NCI-H2029 treated with DMSO at 0.1 percent for 48 hours (cell line): ENCODE measurements at regions not wholly inside any gene's neighbourhood (a gene's known extent, or its start where the extent isn't known, plus 50 kb on each side); places are given as distances from the start of the nearest gene placed in this dataset.
"Not testable (repeated sequence)": the region's sequence is repeated elsewhere in the genome, so short reads cannot be mapped to it uniquely, and the experiment has no call there.

ENCODE experiments used
- DNase-seq: peaks from one replicate; lab custom pipeline; 2025; lab: John Stamatoyannopoulos, UW

DNA sequence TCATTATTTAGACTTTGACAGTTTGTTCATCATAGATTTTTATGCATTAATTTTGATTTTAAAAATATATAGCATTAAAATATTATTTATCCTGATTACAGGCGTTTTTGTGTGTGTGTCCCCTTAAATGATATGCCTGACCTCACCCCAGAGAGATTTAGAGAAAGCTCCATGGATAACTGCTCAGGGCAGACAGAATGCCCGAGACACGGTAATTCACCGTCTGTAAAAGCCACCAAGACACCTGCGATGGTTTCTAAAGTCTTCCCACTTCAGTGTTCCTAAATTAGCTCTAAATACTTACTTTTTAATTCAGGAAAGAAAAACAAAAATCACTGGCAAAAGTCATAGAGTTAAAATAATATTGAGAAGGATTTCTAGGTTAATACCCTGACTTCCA is 350.6 kb upstream of the RUNX1 start:
- DNase-seq, result no peak

DNA sequence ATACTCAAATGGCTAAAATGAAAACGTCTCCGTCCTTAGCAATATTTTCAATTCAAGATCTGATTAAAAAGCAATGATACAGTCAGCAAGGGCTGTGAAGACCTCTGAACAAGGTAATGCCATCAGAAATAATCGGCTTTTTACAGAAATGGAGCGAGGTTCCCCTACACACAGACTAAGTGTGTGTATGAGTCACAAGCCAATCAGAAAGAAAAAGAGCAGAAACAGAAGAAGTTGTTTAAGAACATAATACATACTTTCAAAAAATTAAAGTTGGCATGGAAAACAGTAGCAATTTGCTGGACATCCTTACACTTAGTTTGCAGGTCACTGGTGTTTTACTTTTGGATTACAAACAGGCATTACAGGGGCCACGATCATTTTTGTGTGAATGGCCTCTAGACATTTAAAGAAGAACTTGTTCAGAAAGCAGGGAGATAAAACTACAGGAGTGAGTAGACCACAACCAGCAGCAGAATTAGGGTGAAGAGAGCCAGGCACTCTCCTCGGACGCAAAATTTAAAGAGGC is 350.0 kb upstream of the RUNX1 start:
- DNase-seq, result no peak

DNA sequence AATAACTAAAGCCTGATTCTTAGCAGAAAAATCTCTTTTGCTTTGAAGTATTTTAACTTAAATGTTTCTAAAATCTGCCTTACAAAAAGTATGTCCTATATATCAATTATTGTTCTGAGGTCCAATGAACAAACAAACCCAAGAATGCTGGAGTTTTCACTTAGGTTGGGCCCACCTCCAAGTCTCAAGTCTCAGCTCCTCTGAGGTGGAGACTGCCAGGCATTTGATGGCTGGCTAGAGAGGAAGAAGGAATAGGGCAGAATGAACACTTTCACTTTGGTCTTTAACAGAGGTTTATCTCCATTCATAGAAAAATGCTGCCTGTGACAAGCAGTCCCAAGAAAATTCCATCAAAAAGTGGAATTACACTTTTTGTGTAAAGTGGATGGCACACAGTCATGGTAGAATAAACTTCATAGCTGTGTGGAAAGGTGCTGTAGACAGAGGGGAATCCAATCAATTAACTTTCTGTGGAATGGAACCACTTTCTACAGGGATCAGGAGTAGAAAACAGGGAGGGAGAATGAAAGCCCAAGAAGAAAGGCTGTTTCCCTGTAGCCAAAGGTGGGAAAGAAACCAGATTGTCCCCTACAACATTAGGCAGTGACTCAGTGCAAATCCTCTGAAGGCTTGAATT is 349.4 kb upstream of the RUNX1 start:
- no peak for DNase-seq

DNA sequence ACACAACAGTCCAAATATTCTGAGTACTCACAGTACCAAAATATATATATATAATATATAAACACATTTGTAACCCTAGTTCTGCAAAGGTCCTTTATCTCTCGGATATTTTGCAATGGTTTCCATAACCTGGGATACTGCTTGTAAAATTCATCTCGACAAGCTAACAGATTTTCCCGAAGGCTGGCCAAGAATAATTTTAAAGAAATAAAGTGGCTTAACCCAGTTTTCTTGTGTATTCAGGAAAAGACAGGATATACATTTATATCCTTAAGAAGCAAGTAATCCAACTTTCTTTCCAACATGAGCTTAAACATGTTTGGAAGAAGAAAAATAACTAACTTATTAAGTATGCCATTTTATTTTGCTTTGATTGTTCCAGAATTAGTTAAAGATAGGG is 348.7 kb upstream of the RUNX1 start:
- DNase-seq, result no peak

DNA sequence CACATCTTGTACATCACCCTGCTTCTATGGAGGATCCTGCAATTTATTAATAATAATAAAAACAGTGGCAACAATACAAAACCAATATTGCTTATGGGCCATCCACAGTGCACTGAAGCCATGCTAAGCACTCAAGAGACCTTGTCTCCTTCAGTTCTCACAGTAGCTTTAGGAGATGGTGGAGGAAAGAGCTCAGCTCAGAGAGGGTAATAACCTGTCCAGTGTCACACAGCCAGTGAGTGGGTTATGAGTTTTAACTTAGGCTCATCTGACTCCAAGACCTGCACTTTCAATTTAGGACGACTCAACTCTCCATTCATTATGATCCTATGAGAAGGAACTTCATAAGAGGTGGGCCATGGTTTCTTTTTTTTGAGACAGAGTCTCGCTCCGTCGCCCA is 347.6 kb upstream of the RUNX1 start:
- DNase-seq, result no peak

DNA sequence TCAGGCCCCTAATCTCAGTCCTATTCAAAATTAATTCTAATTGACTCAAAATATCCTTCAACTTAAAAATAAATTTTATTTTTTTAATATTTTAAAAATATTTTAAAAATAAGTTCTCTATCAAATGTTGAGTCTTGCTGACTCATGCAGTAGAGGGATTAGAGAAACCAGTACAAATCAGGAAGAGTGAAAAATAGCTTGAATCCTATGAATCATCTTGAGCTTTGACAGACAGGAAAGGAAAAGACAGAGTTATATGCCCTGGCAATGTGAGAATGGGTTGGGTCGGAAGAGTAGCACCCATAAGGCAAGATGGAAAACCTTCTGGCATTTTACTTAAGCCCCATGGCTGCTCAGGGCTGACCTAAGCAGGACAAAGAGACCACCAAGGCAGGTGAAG is 346.6 kb upstream of the RUNX1 start:
- no peak for DNase-seq

DNA sequence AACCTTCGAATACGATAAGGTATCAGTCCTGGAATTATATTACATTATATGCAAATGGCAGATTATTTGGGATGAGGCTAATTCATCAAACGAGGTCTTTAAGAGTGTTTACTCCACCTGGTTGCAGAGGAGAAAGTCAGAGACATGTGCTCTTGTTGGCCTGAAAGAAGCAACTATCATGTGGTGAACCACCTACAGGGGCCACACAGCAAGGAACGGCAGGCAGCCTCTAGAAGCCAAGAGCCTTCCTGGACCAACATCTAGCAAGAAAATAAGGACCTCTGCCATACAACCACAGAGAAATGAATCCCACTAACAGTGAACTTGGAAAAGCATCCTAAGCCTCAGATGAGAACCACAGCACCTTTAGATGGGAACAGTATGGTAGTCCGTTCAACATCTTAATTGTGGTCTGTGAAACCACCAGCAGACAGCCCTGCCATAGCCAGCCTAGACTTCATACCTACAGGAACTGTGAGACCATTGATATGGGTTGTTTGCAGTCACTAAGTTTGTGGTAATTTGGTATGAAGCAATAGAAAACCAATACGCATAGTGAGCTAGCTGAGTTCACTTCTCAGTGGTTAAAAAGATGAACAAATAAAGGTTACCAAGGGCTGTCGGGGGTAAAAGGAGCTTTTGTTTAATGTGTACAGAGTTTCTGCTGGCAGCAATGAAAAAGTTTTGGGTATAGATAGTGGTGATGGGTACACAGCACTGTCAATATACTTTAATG is 345.7 kb upstream of the RUNX1 start:
- no peak for DNase-seq

DNA sequence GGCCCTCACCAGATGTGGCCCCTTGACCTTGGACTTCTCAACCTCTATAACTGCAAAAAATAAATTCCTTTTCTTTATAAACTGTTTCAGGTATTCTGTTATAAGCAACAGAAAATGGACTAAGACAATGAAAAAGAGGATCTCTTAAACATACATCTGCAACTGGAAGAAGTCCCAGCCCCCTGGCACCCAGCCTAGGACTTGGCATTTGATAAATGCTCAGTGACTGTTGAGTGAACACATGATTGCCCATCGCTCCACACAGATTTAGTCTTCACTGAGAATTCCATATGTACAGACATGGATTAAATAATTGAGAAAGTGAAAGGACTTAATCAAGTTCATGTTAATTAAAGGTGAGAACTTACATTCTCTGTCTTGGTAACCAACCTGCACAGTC is 344.9 kb upstream of the RUNX1 start:
- DNase-seq, result no peak

DNA sequence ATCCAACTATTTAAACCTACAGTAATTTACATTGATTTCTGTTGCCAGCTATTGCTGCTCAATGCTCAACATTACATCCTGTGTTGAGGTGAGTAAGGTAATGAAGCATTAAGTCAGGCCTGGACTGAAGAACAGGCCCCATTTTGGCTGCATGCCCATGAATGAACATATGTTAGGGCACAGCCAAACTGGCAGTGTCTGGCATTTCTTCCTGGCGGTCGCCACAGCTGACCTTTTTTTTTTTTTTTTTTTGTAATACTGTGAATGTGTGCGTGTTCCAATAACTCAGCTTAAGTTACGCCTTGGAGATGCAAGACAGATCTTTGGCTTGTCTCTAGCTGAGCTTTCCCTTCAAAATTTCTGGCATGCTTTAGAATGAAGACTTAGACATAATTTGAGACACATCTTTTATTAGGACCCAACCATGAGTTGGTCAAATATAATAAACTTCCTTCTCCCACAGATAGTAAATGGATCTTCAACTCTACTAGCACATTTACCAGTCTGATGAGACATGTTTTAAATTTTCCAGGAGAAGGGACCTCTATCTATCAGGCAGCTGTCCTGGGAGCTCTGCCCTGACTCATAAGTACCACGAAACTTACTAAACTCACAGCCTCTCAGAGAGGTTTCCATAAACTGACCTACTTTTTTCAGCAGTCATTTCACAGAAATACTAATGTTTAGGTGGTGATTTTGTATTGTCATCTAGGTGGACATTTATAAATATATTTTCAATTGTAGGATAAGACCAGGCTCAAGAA is 341.1 kb upstream of the RUNX1 start:
- DNase-seq, result peak; percentile 66

DNA sequence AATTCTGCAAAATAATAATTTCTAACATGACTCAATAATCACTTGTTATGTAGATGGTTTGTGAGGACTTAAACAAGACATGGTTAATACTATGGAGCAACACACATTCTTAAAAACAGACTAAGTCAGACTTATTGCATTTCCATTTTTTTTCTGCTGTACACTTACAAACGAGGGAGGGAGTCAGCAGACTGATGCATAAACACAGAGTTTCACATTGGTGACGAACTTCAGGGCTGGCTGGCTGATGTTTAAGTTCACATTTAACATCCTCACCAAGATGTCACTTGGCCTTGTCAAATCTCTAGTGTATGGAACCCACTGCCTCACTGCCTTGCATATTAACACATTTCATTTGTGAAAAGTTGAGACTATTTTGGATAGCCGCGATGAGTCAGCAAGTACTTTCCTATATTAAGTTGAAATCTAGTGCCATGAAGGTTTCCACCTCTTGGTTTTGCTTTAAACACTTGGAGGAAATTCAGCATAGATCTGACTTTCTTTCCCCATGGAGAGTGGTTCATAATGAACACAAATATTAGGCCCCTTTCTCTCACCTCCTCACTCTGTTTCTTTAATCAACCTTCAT is 337.5 kb upstream of the RUNX1 start:
- DNase-seq, result no peak

DNA sequence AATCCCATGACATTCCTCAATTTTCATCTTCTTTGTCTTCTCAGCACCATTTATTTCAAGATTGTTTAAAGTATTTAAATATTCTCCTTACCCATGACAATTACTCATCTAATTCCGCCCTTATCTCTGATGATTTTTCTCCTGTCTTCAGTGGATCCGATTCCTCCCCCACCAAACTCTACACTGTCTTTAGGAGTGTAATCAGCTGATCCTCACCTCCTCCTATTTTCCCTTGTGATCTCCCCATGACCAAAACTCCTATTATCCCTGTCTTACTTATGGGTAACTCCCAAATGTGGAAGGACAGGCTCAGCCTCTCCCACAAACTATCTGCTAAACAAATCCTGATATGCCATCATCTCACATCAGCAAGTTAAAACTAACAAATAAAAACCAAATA is 335.3 kb upstream of the RUNX1 start:
- DNase-seq, result no peak

DNA sequence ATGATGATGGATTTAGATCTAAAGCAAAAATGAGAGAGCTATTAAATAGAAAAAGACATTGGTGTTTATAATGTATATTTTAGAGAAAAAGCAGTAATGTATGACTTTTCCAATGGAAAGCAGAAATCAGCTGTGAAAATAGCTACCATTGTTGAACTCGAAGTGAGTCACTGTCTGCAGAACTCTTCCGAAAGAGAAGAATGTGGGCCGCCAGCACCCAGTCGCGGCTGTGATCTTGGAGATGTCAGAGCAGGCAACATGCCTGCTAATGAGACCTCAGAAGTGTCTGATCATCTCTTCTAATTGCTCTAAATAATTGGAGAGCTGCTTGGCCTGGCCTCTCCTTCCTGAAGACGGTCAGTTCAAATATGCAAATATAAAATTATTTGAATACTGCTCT is 333.6 kb upstream of the RUNX1 start:
- no peak for DNase-seq

DNA sequence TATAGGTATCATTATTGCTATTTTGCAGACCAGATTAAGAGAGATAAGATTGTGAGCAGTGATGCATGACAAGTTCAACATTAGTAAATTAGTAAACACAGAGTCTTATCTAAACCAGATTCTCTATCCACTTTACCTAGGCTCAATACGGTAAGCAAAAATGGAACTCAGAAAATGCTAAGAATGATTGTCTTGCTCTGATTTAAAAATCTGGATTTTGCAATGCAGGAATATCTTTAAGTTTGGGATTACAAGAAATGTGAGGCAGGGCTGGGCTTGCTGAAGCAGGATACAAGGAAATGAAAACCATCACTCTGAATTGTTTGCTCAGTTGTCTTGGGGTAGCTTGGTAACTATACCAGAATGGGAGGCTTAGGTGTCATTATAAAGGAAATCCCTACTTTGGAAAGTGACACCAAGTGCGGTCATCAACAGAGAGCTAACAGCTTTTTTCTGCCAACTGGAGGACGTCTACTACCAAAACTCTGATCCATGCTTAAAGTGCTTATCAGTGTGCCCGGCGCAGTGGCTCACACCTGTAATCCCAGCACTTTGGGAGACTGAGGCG is 332.7 kb upstream of the RUNX1 start:
- peak; percentile 88 for DNase-seq

DNA sequence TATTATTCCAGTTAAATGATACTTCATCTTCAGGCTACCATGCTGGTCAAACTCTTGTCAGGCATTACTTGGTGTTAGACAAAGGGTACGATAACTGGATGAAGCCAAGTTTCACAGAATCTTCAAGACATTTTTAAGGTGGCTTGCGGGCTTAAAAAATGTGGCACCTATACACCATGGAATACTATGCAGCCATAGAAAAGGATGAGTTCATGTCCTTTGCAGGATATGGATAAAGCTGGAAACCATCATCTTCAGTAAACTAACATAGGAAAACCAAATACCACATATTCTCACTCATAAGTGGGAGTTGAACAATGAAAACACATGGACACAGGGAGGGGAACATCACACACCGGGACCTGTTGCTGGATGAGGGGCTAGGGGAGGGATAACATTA is 331.2 kb upstream of the RUNX1 start:
- DNase-seq, result not testable (repeated sequence)

DNA sequence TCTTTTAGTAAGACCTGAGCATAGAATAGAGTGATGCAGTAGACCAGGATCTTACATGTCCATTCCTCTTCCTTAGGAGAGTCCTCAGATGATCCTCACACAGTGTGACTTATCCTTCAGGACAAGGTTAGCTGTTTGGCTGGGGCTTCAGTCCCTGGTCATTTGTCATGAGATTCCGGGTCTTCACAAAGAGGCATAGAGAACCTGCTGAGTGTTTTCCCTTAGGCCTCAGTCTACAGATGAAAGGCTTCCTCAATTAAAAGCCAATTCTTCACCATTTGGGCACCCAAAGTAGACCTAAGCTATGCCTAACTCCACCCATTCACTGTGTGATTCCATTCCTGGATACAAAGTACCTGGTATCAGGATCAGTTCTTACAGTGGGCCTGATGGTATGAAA is 329.8 kb upstream of the RUNX1 start:
- no peak for DNase-seq

DNA sequence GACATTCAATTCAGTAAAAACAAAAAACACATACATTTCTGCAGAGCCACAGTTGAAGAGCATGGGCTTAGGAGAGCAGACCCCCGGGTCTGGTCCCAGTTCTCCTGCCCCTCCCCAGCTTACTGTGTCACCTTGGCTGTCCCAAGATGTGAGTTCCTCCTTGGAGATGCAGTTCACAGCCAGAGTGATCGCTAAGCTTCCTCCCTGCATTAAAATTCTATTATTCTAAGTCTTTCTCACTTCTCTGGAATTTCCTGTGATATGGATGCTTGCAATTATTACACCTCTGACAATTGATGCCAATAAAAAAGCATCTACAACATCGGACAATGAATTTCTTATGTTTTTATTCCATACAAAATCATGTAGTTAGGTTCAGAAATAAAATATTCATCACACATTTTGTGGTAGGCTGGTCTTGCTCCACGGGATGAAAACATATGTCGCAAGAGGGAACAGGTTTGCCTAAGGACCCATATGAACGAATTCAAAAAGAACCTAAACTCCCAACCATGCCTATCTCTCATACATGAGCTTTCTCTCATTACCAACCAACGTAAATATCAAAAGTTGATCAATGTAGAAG is 328.5 kb upstream of the RUNX1 start:
- DNase-seq, result no peak

DNA sequence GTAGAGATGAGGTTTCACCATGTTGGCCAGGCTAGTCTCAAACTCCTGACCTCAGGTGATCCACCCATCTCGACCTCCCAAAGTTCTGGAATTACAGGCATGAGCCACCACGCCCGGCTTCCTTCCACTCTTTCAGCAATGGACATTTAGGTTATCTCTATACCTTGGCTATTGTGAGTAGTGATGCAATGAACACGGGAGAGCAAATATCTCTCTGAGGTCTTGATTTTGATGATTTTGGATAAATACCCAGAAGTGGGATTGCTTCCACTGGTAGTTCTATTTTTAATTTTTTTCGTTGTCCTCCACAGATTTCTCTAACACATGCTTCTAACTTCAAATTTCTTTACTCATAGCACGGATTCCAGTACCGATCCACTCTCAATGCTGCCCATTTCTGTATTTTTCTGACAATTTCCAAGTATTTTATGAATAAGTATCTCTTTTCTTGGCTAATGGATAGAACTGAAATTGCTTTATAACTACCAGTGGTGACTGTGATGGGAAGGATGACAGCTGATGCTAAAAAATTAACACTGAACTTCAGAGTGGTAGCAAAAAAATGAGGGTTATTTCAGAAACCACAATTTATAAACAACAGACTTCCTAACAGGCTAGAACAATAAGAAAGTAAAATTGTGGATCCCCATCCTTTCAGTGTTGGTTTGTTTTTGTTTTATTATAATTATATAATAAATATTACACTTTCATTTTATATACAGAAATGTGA is 327.5 kb upstream of the RUNX1 start:
- DNase-seq, result no peak

DNA sequence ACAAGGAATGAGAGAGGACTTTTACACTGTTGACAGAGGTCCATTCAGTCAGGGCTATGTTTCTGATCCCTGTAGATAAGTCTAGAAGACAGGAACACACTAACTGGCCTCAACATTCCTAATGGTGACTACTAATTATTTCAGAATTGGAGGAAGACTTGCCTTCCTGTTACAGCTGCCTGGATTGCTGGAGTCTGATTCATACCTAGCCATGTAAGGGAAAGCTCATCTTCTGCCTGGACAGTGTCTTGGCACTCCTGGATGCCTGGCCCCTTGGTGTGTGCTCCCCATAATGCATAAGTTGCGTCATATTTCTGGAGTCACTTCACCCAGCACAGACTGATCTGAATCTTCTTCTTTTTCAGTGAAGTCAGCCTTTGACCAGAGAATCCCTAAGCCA is 326.0 kb upstream of the RUNX1 start:
- DNase-seq, result no peak

DNA sequence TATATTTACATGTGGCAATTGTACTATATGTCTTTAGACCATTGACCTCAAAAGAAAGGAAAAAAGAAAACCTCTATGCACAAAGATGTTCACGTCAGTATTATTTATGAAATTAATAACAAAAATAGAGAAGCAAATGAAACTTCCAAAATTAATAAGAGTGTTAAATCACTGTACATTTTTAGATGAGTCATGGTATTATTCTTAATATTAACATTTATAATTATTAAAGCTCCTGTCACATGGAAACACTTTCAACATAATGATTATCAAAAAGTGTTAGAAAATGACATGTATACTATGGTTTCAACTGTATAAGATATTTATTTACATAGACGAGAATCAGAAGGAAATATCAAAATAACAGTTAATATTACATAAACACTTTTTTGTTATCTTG is 324.9 kb upstream of the RUNX1 start:
- no peak for DNase-seq

DNA sequence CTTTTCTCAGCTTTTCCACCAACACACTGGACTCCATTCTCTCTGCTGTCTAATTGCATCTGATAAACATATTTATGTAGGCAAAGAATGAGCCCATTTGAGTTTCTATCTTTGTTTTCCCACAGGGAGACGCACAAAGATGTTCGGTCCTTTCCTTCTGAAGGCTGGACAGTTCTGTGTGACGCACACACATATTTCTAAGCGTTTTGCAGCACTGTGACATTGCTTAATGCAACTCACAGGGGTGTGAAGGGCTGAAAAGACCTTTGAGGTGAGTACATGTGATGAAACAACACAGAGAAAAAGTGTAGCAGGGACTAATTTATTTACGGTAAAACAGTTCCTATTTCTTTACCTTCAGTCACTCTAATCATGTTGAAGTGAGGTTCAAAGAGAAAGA is 323.1 kb upstream of the RUNX1 start:
- no peak for DNase-seq

DNA sequence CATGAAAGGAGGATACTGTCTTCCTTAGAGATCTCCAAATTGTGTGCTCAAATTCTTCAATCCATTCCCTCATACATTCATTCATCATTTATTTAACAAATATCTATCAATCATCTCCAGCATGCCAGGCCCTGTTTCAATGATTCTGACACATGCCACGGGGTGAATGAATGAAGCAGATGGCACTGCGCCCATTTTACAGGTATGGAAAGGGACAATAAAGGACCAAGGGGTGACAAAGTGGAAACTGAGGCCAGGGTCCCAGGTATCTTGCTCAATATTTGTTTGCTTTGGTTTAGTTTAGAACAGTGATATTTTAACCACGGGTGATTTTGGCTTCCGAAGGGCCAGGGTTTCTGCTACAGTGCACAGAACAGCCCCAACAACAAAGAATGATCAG is 321.6 kb upstream of the RUNX1 start:
- DNase-seq, result no peak
